B cell (primary cell): ENCODE measurements at regions not wholly inside any gene's neighbourhood (a gene's known extent, or its start where the extent isn't known, plus 50 kb on each side); places are given as distances from the start of the nearest gene placed in this dataset.

Source experiments
- ATAC-seq: fragments of 200-7000 bp; cut with Tn5 transposase; one replicate; pipeline ENCODE4 v1.10.0; 2021; ENCODE audit warnings: low read depth, mild to moderate bottlenecking, moderate number of reproducible peaks, moderate library complexity
- CTCF ChIA-PET: fragments of 350-600 bp; sonication (Branson Sonifier 250); formaldehyde crosslinking; loops from one replicate; lab custom pipeline; 2021; ENCODE audit warnings: antibody characterized with exemption, inconsistent platforms; lab: Charles Lee
- POLR2A ChIA-PET: fragments of 350-600 bp; sonication (Branson Sonifier 250); formaldehyde crosslinking; loops from one replicate; lab custom pipeline; 2021; ENCODE audit warnings: antibody characterized with exemption; lab: Charles Lee
- DNase-seq: peaks from one replicate; pipeline ENCODE4 v3.0.0; 2013
- H2AFZ ChIP-seq: 2 replicates; pipeline ENCODE4 v1.6.1; 2012; ENCODE audit warnings: mild to moderate bottlenecking, low read depth, low read length; ENCODE audit not compliant: insufficient read depth, poor library complexity, severe bottlenecking
- H3K27ac ChIP-seq, 2 donors: 1 replicate in 1 of 2; 2 replicates in 1 of 2; pipeline ENCODE4 v1.5.1; 2012 to 2013; ENCODE audit warnings: low read length in 2 of 2, mild to moderate bottlenecking in 2 of 2, moderate library complexity in 1 of 2
- H3K27me3 ChIP-seq, 4 experiments: fragments of 200-600 bp in 1 of 4; sonication (generic) in 1 of 4; replicated peaks in 1 of 4; 1 replicate in 2 of 4; 2 replicates in 2 of 4; pipeline versions ENCODE4 v1.6.1 to v1.7.0; 2013 to 2016; ENCODE audit warnings: low read length in 3 of 4, mild to moderate bottlenecking in 2 of 4, mixed read lengths in 1 of 4, moderate library complexity in 1 of 4; ENCODE audit not compliant: insufficient read depth in 4 of 4, control insufficient read depth in 3 of 4; ENCODE audit errors: control extremely low read depth in 1 of 4
- H3K36me3 ChIP-seq, 2 experiments: replicated peaks in 1 of 2; 1 replicate in 1 of 2; 2 replicates in 1 of 2; pipeline versions ENCODE4 v1.6.1 to v1.7.1; 2013; ENCODE audit warnings: low read length in 1 of 2; ENCODE audit not compliant: insufficient read depth in 2 of 2, control insufficient read depth in 1 of 2; ENCODE audit errors: control extremely low read depth in 1 of 2, extremely low read depth in 1 of 2
- H3K4me1 ChIP-seq, 2 donors: fragments of 200-600 bp in 1 of 2; sonication (generic) in 1 of 2; 1 replicate in 1 of 2; 2 replicates in 1 of 2; pipeline versions ENCODE4 v1.5.1 to v1.6.1; 2013 to 2017; ENCODE audit warnings: low read length in 2 of 2; ENCODE audit not compliant: control insufficient read depth in 2 of 2, insufficient read depth in 2 of 2
- H3K4me2 ChIP-seq: replicated peaks from 2 replicates; pipeline ENCODE3; 2012; ENCODE audit warnings: mild to moderate bottlenecking, low read depth, low read length; ENCODE audit not compliant: poor library complexity, severe bottlenecking
- H3K4me3 ChIP-seq, 5 experiments: fragments of 200-600 bp in 1 of 5; sonication (generic) in 1 of 5; 1 replicate in 3 of 5; 2 replicates in 2 of 5; pipeline versions ENCODE4 v1.5.1 to v1.7.0; 2011 to 2016; ENCODE audit warnings: low read length in 4 of 5, mild to moderate bottlenecking in 4 of 5, low read depth in 2 of 5, control low read depth in 1 of 5, moderate library complexity in 1 of 5; ENCODE audit not compliant: insufficient read depth in 1 of 5; ENCODE audit errors: control extremely low read depth in 1 of 5, extremely low read depth in 1 of 5
- H3K79me2 ChIP-seq: fragments of 200-600 bp; sonication (generic); one replicate; pipeline ENCODE4 v1.6.0; 2016; ENCODE audit warnings: low read length; ENCODE audit not compliant: control insufficient read depth, insufficient read depth
- H3K9ac ChIP-seq: fragments of 200-600 bp; sonication (generic); 2 replicates; pipeline ENCODE4 v1.6.1; 2017; ENCODE audit warnings: mild to moderate bottlenecking, low read length, moderate library complexity
- H3K9me3 ChIP-seq, 3 donors: one replicate each; pipeline versions ENCODE4 v1.6.1 to v1.7.1; 2013; ENCODE audit warnings: low read length in 2 of 3; ENCODE audit not compliant: control insufficient read depth in 2 of 3, insufficient read depth in 1 of 3; ENCODE audit errors: control extremely low read depth in 1 of 3
- H4K20me1 ChIP-seq: 2 replicates; pipeline ENCODE4 v1.6.0; 2012; ENCODE audit warnings: mild to moderate bottlenecking, low read length; ENCODE audit not compliant: insufficient read depth, control insufficient read depth, poor library complexity, severe bottlenecking
- H3K27ac Mint-ChIP-seq: one replicate; pipeline ENCODE4 v1.8.0; 2021; ENCODE audit warnings: mixed read lengths
- H3K27me3 Mint-ChIP-seq: one replicate; pipeline ENCODE4 v1.8.0; 2021; ENCODE audit warnings: mixed read lengths
- H3K4me1 Mint-ChIP-seq: one replicate; pipeline ENCODE4 v1.8.0; 2021; ENCODE audit warnings: mixed read lengths
- H3K4me3 Mint-ChIP-seq: one replicate; pipeline ENCODE4 v1.8.0; 2021; ENCODE audit warnings: mixed read lengths
- H3K9me3 Mint-ChIP-seq: one replicate; pipeline ENCODE4 v1.8.0; 2022; ENCODE audit warnings: mixed read lengths; ENCODE audit not compliant: insufficient read depth
- CTCF ChIP-seq: fragments of 200-600 bp; IDR thresholded peaks from one replicate; pipeline ENCODE4 v1.8.0; 2022; ENCODE audit warnings: antibody characterized with exemption, mild to moderate bottlenecking
- EZH2 ChIP-seq: IDR thresholded peaks from 2 replicates; pipeline ENCODE4 v1.6.1; 2012; ENCODE audit warnings: borderline replicate concordance, low read depth, mild to moderate bottlenecking, moderate library complexity, low read length; ENCODE audit not compliant: insufficient read depth, poor library complexity, severe bottlenecking
- WGBS: methylation state at CpG from one replicate; pipeline ENCODE4 v1.1.5; 2013; ENCODE audit warnings: missing lambda C conversion rate; ENCODE audit not compliant: insufficient coverage; 5-methylcytosine and 5-hydroxymethylcytosine counted together
- intact Hi-C: fragments of 100-400 bp; cut with micrococcal nuclease; formaldehyde crosslinking; loops from one replicate; pipeline ENCODE4 v1.10.0; 2022

- Histone ChIP-seq H4K20me1 (no peaks in the 10 kb centered on the region), H3K27me3 (no peaks in the 10 kb centered on the region), H3K4me2 (no peak overlapping the region), H3K36me3 (no peaks in the 10 kb centered on the region), H3K9me3 (no peaks in the 10 kb centered on the region), H3K79me2 (no peaks in the 10 kb centered on the region), H3K9ac (no peak overlapping the region), H3K27ac (no peak overlapping the region), H2AFZ (no peak overlapping the region), H3K4me1 (no peaks in the 10 kb centered on the region), H3K4me3 (no peak overlapping the region)
- ChIA-PET CTCF (no interaction called here), POLR2A (no interaction called here)
- Mint-ChIP-seq H3K27me3 (no peaks in the 10 kb centered on the region), H3K4me1 (no peaks in the 10 kb centered on the region), H3K9me3 (no peaks in the 10 kb centered on the region), H3K27ac (no peak overlapping the region), H3K4me3 (no peak overlapping the region)
- TF ChIP-seq EZH2: no peak
- no peak for TF ChIP-seq CTCF
- DNase-seq (no peak), ATAC-seq (no peak)
- intact Hi-C loops: no loop called here
Observed at GRCh38 chr13:71005919-71006318, 861.1 kb downstream of the DACH1 start.

GRCh38 chr13:70995338-70995737 is 871.7 kb downstream of the DACH1 start:
- Histone ChIP-seq H3K27me3 (no peaks in the 10 kb centered on the region), H3K4me3 (no peak overlapping the region), H3K9me3 (peaks cover 0 to 1% (median 0%) of the 10 kb centered on the region in 3 donors), H3K27ac (no peak overlapping the region), H3K4me2 (no peak overlapping the region), H4K20me1 (no peaks in the 10 kb centered on the region), H3K9ac (no peak overlapping the region), H3K36me3 (no peaks in the 10 kb centered on the region), H2AFZ (no peak overlapping the region), H3K79me2 (no peaks in the 10 kb centered on the region), H3K4me1 (no peaks in the 10 kb centered on the region)
- intact Hi-C loops: no loop called here
- no peak for ATAC-seq
- no peaks in the 10 kb centered on the region for H3K4me1 Mint-ChIP-seq
- DNase-seq: no peak
- ChIA-PET POLR2A (no interaction called here), CTCF (no interaction called here)
- H3K27me3 Mint-ChIP-seq: no peaks in the 10 kb centered on the region
- no peaks in the 10 kb centered on the region for H3K9me3 Mint-ChIP-seq
- WGBS: 100% methylated on average over 1 of the region's 1 CpG
- no peak overlapping the region for H3K4me3 Mint-ChIP-seq
- no peak overlapping the region for H3K27ac Mint-ChIP-seq
- TF ChIP-seq CTCF (no peak), EZH2 (no peak)
